AG09319 (cell line): ENCODE measurements at regions not wholly inside any gene's neighbourhood (a gene's known extent, or its start where the extent isn't known, plus 50 kb on each side); places are given as distances from the start of the nearest gene placed in this dataset.

Experiments
- DNase-seq: peaks from one replicate; pipeline ENCODE4 v3.0.0-alpha.2; 2010; ENCODE audit warnings: low read depth; ENCODE audit errors: extremely low read depth
- CTCF ChIP-seq: IDR thresholded peaks from 2 replicates; pipeline ENCODE4 v1.5.1; 2011; ENCODE audit warnings: low read depth, mild to moderate bottlenecking, inconsistent platforms, low read length, moderate library complexity

- no peak for DNase-seq
- TF ChIP-seq CTCF, result no peak
Measured at GRCh38 chr19:30757837-30758617, 385.8 kb downstream of the ZNF536 start.

- TF ChIP-seq CTCF, result no peak
- DNase-seq, result no peak
Measured at GRCh38 chr19:30757104-30757836, 385.1 kb downstream of the ZNF536 start.

- DNase-seq, result no peak
- TF ChIP-seq CTCF, result no peak
Measured at GRCh38 chr19:30755581-30755980, 383.4 kb downstream of the ZNF536 start.

- DNase-seq, result no peak
- no peak for TF ChIP-seq CTCF
Measured at GRCh38 chr19:30754162-30754561, 382.0 kb downstream of the ZNF536 start.

- no peak for DNase-seq
- TF ChIP-seq CTCF, result no peak
Measured at GRCh38 chr19:30752876-30753275, 380.7 kb downstream of the ZNF536 start.

GRCh38 chr19:30752201-30752600 is 380.0 kb downstream of the ZNF536 start:
- no peak for TF ChIP-seq CTCF
- DNase-seq, result no peak

GRCh38 chr19:30745476-30745985 is 373.3 kb downstream of the ZNF536 start:
- DNase-seq, result no peak
- no peak for TF ChIP-seq CTCF
